HG03159 (cell line): ENCODE measurements at regions not wholly inside any gene's neighbourhood (a gene's known extent, or its start where the extent isn't known, plus 50 kb on each side); places are given as distances from the start of the nearest gene placed in this dataset.

Source experiments
- ATAC-seq: cut with Tn5 transposase; IDR thresholded peaks from one replicate; pipeline ENCODE4 v1.9.1; 2021; ENCODE audit warnings: mild to moderate bottlenecking, moderate library complexity; ENCODE audit not compliant: unreplicated experiment

- no peak for ATAC-seq
Measured at GRCh38 chr1:38128511-38128910, 81.9 kb upstream of the POU3F1 start.

- no peak for ATAC-seq
Measured at GRCh38 chr1:38127428-38127827, 80.8 kb upstream of the POU3F1 start.

- ATAC-seq: no peak
Measured at GRCh38 chr1:38126970-38127369, 80.4 kb upstream of the POU3F1 start.

- ATAC-seq: no peak
Measured at GRCh38 chr1:38125837-38126520, 79.4 kb upstream of the POU3F1 start.

- ATAC-seq: no peak
Measured at GRCh38 chr1:38125016-38125415, 78.4 kb upstream of the POU3F1 start.

GRCh38 chr1:38123356-38124135 lies 77.0 kb upstream of the POU3F1 start:
- ATAC-seq: no peak

- no peak for ATAC-seq
Measured at GRCh38 chr1:38121231-38121680, 74.7 kb upstream of the POU3F1 start.

GRCh38 chr1:38120552-38121230 lies 74.1 kb upstream of the POU3F1 start:
- no peak for ATAC-seq

- ATAC-seq: no peak
Measured at GRCh38 chr1:38118976-38119375, 72.4 kb upstream of the POU3F1 start.

- ATAC-seq: no peak
Measured at GRCh38 chr1:38117444-38117887, 70.9 kb upstream of the POU3F1 start.

GRCh38 chr1:38115682-38116202 lies 69.1 kb upstream of the POU3F1 start:
- no peak for ATAC-seq

GRCh38 chr1:38115226-38115625 lies 68.6 kb upstream of the POU3F1 start:
- ATAC-seq: no peak

- no peak for ATAC-seq
Measured at GRCh38 chr1:38114241-38115026, 67.8 kb upstream of the POU3F1 start.

- ATAC-seq: no peak
Measured at GRCh38 chr1:38113159-38113666, 66.6 kb upstream of the POU3F1 start.

GRCh38 chr1:38111589-38111988 lies 65.0 kb upstream of the POU3F1 start:
- no peak for ATAC-seq

GRCh38 chr1:38105267-38105666 lies 58.7 kb upstream of the POU3F1 start:
- no peak for ATAC-seq

- no peak for ATAC-seq
Measured at GRCh38 chr1:38102636-38103035, 56.0 kb upstream of the POU3F1 start.

GRCh38 chr1:38101037-38101785 lies 54.6 kb upstream of the POU3F1 start:
- ATAC-seq: no peak

GRCh38 chr1:38098101-38098847 lies 51.7 kb upstream of the POU3F1 start:
- ATAC-seq: no peak
